OCI-LY7 (cell line): ENCODE measurements at regions not wholly inside any gene's neighbourhood (a gene's known extent, or its start where the extent isn't known, plus 50 kb on each side); places are given as distances from the start of the nearest gene placed in this dataset.

ENCODE experiments used
- BruUV-seq: library from RNA; stranded (reverse); fragments of 400-500 nt; replicated peaks from 2 replicates; lab custom pipeline; 2021; lab: Mats Ljungman, UMichigan
- CTCF ChIA-PET: fragments of 300-600 bp; sonication (Branson Sonifier 250); formaldehyde crosslinking; loops from one replicate; lab custom pipeline; 2022; ENCODE audit warnings: antibody characterized with exemption; ENCODE audit not compliant: unreplicated experiment; lab: Charles Lee
- POLR2A ChIA-PET: fragments of 300-600 bp; sonication (Branson Sonifier 250); formaldehyde crosslinking; loops from one replicate; lab custom pipeline; 2022; ENCODE audit warnings: antibody characterized with exemption; lab: Charles Lee
- DNase-seq: peaks from one replicate; pipeline ENCODE4 v3.0.0-alpha.2; 2015; ENCODE audit warnings: low spot score
- H2AFZ ChIP-seq: fragments of 200-600 bp; sonication (generic), shearing (Covaris generic); 2 replicates; pipeline ENCODE4 v1.6.1; 2014; ENCODE audit warnings: mild to moderate bottlenecking, antibody characterized with exemption, low read length, moderate library complexity
- H3K27ac ChIP-seq: fragments of 200-600 bp; sonication (generic); 2 replicates; pipeline ENCODE4 v1.5.1; 2014; ENCODE audit warnings: mixed run types, low read depth, mild to moderate bottlenecking, moderate library complexity, low read length, inconsistent platforms; ENCODE audit not compliant: poor library complexity, severe bottlenecking
- H3K36me3 ChIP-seq: fragments of 200-600 bp; sonication (generic); 2 replicates; pipeline ENCODE4 v1.6.1; 2014; ENCODE audit warnings: mild to moderate bottlenecking, antibody characterized with exemption, low read length, moderate library complexity, mixed read lengths; ENCODE audit not compliant: insufficient read depth
- H3K4me1 ChIP-seq: fragments of 200-600 bp; sonication (generic); 2 replicates; pipeline ENCODE4 v1.5.1; 2014; ENCODE audit warnings: mild to moderate bottlenecking, low read length; ENCODE audit not compliant: insufficient read depth, poor library complexity, severe bottlenecking
- H3K4me2 ChIP-seq: fragments of 200-600 bp; sonication (generic); 2 replicates; pipeline ENCODE4 v1.6.1; 2014; ENCODE audit warnings: mild to moderate bottlenecking, low read length
- H3K4me3 ChIP-seq: fragments of 200-600 bp; sonication (generic); 2 replicates; pipeline ENCODE4 v1.5.1; 2014; ENCODE audit warnings: mild to moderate bottlenecking, low read depth, low read length; ENCODE audit not compliant: poor library complexity, severe bottlenecking
- H3K79me2 ChIP-seq: fragments of 200-600 bp; sonication (generic); 2 replicates; pipeline ENCODE4 v1.6.1; 2016; ENCODE audit warnings: low read depth, mild to moderate bottlenecking, low read length, moderate library complexity, mixed read lengths; ENCODE audit not compliant: insufficient read depth
- H3K9me2 ChIP-seq: fragments of 200-600 bp; sonication (generic); 2 replicates; pipeline ENCODE4 v1.6.1; 2016; ENCODE audit warnings: mild to moderate bottlenecking, low read length, mixed read lengths; ENCODE audit not compliant: insufficient read depth
- H3K9me3 ChIP-seq: fragments of 200-600 bp; sonication (generic); 2 replicates; pipeline ENCODE4 v1.6.1; 2014; ENCODE audit warnings: mild to moderate bottlenecking, mixed run types, low read length, mixed read lengths
- H4K20me1 ChIP-seq: fragments of 200-600 bp; sonication (generic); 2 replicates; pipeline ENCODE4 v1.6.1; 2014; ENCODE audit warnings: mild to moderate bottlenecking, antibody characterized with exemption, low read length, moderate library complexity, mixed read lengths; ENCODE audit not compliant: insufficient read depth
- CTCF ChIP-seq: fragments of 200-600 bp; sonication (generic); conservative IDR thresholded peaks from 2 replicates; pipeline ENCODE4 v1.5.1; 2014; ENCODE audit warnings: mild to moderate bottlenecking, antibody characterized with exemption, low read length, moderate library complexity, mixed read lengths
- EZH2phosphoT487 ChIP-seq: fragments of 200-600 bp; sonication (generic); IDR thresholded peaks from 2 replicates; pipeline ENCODE4 v1.6.1; 2018; ENCODE audit warnings: low read depth, borderline replicate concordance, mild to moderate bottlenecking, mixed run types, antibody characterized with exemption, low read length, moderate library complexity, mixed read lengths
- intact Hi-C: fragments of 100-400 bp; cut with micrococcal nuclease; formaldehyde crosslinking; loops from one replicate; pipeline ENCODE4 v1.10.0; 2022; ENCODE audit not compliant: unreplicated experiment

GRCh38 chr4:26126994-26127393 is 193.8 kb upstream of the RBPJ start:
- Histone ChIP-seq H3K4me2 (no peak overlapping the region), H2AFZ (no peak overlapping the region), H3K36me3 (no peaks in the 10 kb centered on the region), H3K9me2 (no peaks in the 10 kb centered on the region), H3K4me3 (no peak overlapping the region), H3K9me3 (no peaks in the 10 kb centered on the region), H3K27ac (no peak overlapping the region), H3K79me2 (no peaks in the 10 kb centered on the region), H3K4me1 (no peaks in the 10 kb centered on the region), H4K20me1 (no peaks in the 10 kb centered on the region)
- no peak for TF ChIP-seq CTCF
- TF ChIP-seq EZH2phosphoT487: no peak
- ChIA-PET CTCF (no interaction called here), POLR2A (no interaction called here)
- BruUV-seq: no TSS peak
- intact Hi-C loops: no loop called here
- DNase-seq: no peak

- Histone ChIP-seq H3K4me2 (no peak overlapping the region), H3K36me3 (no peaks in the 10 kb centered on the region), H2AFZ (no peak overlapping the region), H3K79me2 (no peaks in the 10 kb centered on the region), H4K20me1 (no peaks in the 10 kb centered on the region), H3K9me3 (no peaks in the 10 kb centered on the region), H3K27ac (no peak overlapping the region), H3K4me3 (no peak overlapping the region), H3K4me1 (no peaks in the 10 kb centered on the region), H3K9me2 (no peaks in the 10 kb centered on the region)
- no peak for DNase-seq
- intact Hi-C loops: no loop called here
- CTCF ChIA-PET: no interaction called here
- no TSS peak for BruUV-seq
- TF ChIP-seq CTCF (no peak), EZH2phosphoT487 (no peak)
- POLR2A ChIA-PET: interaction anchor here (0.9 kb wide), 1 partner anchor 31 kb away, joined by 3 read pairs; no protein-coding TSS in a partner anchor
Observed at GRCh38 chr4:26127851-26128337, 192.9 kb upstream of the RBPJ start.

GRCh38 chr4:26130173-26130572 is 190.6 kb upstream of the RBPJ start:
- no peak for DNase-seq
- BruUV-seq: no TSS peak
- POLR2A ChIA-PET: no interaction called here
- Histone ChIP-seq H3K9me2 (no peaks in the 10 kb centered on the region), H2AFZ (no peak overlapping the region), H3K36me3 (no peaks in the 10 kb centered on the region), H3K4me2 (no peak overlapping the region), H3K79me2 (no peaks in the 10 kb centered on the region), H3K9me3 (no peaks in the 10 kb centered on the region), H3K4me1 (no peaks in the 10 kb centered on the region), H4K20me1 (no peaks in the 10 kb centered on the region), H3K27ac (no peak overlapping the region), H3K4me3 (no peak overlapping the region)
- TF ChIP-seq CTCF (no peak), EZH2phosphoT487 (no peak)
- intact Hi-C loops: no loop called here
- CTCF ChIA-PET: no interaction called here
